ENCODE measurements at regions not wholly inside any gene's neighbourhood (a gene's known extent, or its start where the extent isn't known, plus 50 kb on each side); places are given as distances from the start of the nearest gene placed in this dataset.

DNA sequence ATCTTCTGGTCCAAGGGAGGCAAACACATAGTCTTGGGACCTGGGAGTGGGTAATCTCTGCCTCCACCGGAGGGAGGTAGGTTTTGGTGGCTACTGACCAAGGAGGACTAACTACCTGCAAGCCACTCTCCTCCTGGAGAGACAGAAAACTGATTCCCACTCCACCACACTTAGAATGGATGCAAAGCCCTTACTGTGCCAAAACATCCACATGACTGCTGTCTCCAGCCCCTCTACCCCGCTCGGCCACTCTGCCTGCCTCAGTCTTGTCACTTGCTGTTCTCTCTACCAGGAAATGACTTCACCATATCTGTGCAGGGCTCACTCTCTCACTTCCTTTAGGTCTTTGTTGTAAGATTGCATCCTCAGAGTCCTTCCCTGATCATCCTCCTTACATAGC, 129.5 kb upstream of the ARG1 start:
- TF ChIP-seq, protein P1, sequence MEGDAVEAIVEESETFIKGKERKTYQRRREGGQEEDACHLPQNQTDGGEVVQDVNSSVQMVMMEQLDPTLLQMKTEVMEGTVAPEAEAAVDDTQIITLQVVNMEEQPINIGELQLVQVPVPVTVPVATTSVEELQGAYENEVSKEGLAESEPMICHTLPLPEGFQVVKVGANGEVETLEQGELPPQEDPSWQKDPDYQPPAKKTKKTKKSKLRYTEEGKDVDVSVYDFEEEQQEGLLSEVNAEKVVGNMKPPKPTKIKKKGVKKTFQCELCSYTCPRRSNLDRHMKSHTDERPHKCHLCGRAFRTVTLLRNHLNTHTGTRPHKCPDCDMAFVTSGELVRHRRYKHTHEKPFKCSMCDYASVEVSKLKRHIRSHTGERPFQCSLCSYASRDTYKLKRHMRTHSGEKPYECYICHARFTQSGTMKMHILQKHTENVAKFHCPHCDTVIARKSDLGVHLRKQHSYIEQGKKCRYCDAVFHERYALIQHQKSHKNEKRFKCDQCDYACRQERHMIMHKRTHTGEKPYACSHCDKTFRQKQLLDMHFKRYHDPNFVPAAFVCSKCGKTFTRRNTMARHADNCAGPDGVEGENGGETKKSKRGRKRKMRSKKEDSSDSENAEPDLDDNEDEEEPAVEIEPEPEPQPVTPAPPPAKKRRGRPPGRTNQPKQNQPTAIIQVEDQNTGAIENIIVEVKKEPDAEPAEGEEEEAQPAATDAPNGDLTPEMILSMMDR (IDR thresholded peaks at IDR 0.05) = no peak
- TF ChIP-seq CREB1 (CRISPR knock-in tag; IDR thresholded peaks at IDR 0.05) (no peak), ZNF121 (CRISPR knock-in tag; IDR thresholded peaks at IDR 0.05) (no peak), ZNF396 (CRISPR knock-in tag; IDR thresholded peaks at IDR 0.05; ENCODE audit: borderline replicate concordance) (no peak), SMAD3 (CRISPR knock-in tag; IDR thresholded peaks at IDR 0.05; ENCODE audit: borderline replicate concordance) (no peak), RELA (CRISPR knock-in tag; IDR thresholded peaks at IDR 0.05; ENCODE audit: borderline replicate concordance) (no peak), RORB (CRISPR knock-in tag; IDR thresholded peaks at IDR 0.05) (no peak)
- TF ChIP-seq, protein P2, sequence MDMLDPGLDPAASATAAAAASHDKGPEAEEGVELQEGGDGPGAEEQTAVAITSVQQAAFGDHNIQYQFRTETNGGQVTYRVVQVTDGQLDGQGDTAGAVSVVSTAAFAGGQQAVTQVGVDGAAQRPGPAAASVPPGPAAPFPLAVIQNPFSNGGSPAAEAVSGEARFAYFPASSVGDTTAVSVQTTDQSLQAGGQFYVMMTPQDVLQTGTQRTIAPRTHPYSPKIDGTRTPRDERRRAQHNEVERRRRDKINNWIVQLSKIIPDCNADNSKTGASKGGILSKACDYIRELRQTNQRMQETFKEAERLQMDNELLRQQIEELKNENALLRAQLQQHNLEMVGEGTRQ (CRISPR knock-in tag; IDR thresholded peaks at IDR 0.05) = no peak
- TF ChIP-seq, protein P3, sequence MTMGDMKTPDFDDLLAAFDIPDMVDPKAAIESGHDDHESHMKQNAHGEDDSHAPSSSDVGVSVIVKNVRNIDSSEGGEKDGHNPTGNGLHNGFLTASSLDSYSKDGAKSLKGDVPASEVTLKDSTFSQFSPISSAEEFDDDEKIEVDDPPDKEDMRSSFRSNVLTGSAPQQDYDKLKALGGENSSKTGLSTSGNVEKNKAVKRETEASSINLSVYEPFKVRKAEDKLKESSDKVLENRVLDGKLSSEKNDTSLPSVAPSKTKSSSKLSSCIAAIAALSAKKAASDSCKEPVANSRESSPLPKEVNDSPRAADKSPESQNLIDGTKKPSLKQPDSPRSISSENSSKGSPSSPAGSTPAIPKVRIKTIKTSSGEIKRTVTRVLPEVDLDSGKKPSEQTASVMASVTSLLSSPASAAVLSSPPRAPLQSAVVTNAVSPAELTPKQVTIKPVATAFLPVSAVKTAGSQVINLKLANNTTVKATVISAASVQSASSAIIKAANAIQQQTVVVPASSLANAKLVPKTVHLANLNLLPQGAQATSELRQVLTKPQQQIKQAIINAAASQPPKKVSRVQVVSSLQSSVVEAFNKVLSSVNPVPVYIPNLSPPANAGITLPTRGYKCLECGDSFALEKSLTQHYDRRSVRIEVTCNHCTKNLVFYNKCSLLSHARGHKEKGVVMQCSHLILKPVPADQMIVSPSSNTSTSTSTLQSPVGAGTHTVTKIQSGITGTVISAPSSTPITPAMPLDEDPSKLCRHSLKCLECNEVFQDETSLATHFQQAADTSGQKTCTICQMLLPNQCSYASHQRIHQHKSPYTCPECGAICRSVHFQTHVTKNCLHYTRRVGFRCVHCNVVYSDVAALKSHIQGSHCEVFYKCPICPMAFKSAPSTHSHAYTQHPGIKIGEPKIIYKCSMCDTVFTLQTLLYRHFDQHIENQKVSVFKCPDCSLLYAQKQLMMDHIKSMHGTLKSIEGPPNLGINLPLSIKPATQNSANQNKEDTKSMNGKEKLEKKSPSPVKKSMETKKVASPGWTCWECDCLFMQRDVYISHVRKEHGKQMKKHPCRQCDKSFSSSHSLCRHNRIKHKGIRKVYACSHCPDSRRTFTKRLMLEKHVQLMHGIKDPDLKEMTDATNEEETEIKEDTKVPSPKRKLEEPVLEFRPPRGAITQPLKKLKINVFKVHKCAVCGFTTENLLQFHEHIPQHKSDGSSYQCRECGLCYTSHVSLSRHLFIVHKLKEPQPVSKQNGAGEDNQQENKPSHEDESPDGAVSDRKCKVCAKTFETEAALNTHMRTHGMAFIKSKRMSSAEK (CRISPR knock-in tag; IDR thresholded peaks at IDR 0.05; ENCODE audit: borderline replicate concordance) = no peak
- TF ChIP-seq, protein P4, sequence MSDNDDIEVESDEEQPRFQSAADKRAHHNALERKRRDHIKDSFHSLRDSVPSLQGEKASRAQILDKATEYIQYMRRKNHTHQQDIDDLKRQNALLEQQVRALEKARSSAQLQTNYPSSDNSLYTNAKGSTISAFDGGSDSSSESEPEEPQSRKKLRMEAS (CRISPR knock-in tag; IDR thresholded peaks at IDR 0.05) = no peak
